Peyer's patch (tissue), 4 donors: ENCODE measurements at regions not wholly inside any gene's neighbourhood (a gene's known extent, or its start where the extent isn't known, plus 50 kb on each side); places are given as distances from the start of the nearest gene placed in this dataset.

Source experiments
- CTCF ChIP-seq, 6 experiments: fragments of 450-650 bp in 4 of 6; fragments of 200-600 bp in 2 of 6; sonication (generic) in 1 of 6; IDR thresholded peaks; one replicate each; pipeline ENCODE4 v1.5.1; 2017 to 2019; ENCODE audit warnings: antibody characterized with exemption in 6 of 6, mild to moderate bottlenecking in 3 of 6, moderate library complexity in 1 of 6
- POLR2A ChIP-seq, 2 donors: fragments of 450-650 bp; IDR thresholded peaks; one replicate each; pipeline ENCODE4 v1.5.1; 2017; ENCODE audit warnings: antibody characterized with exemption in 2 of 2, mild to moderate bottlenecking in 2 of 2, moderate library complexity in 2 of 2

- no peak for TF ChIP-seq POLR2A (IDR thresholded peaks at IDR 0.05)
- no peak for TF ChIP-seq CTCF (IDR thresholded peaks at IDR 0.05)
These were observed 80.4 kb upstream of the PCSK5 start for GRCh38 chr9:75810063-75810462.
